ENCODE measurements at regions not wholly inside any gene's neighbourhood (a gene's known extent, or its start where the extent isn't known, plus 50 kb on each side); places are given as distances from the start of the nearest gene placed in this dataset.
"Not testable (repeated sequence)": the region's sequence is repeated elsewhere in the genome, so short reads cannot be mapped to it uniquely, and the experiment has no call there.

DNA sequence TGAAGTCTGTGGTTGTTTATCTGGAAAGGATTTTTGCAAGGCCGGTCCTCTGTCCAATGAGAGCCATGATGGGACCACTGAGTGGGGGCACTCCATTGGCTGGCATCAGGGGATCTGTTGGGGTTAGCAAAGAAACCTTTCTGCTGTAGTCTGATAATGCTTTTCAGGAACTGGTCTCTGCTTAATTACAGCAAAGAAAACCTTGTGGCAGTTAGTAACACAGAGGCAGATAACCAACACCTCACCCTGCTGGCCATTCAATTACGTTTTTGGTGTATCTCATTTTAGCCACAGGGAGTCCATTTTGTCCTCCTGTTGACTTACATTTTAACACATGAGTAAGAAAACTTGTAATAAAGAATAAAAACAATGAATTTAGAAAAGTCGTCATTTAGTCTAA is 629.3 kb upstream of the MDGA2 start:
- H3K27me3 ChIP-seq (ENCODE audit: insufficient read depth, low read length), result no peaks in the 10 kb centered on the region
- H3K4me3 ChIP-seq (ENCODE audit: low read depth, low read length), result no peak overlapping the region
- no peaks in the 10 kb centered on the region for H3K36me3 ChIP-seq (ENCODE audit: insufficient read depth, low read length)
- H3K79me2 ChIP-seq (ENCODE audit: control insufficient read depth, insufficient read depth, low read length, unreplicated experiment), result no peaks in the 10 kb centered on the region
- H2AFZ ChIP-seq (ENCODE audit: low read length, unreplicated experiment), result no peak overlapping the region
- no peaks in the 10 kb centered on the region for H3K4me1 ChIP-seq (ENCODE audit: control insufficient read depth, insufficient read depth, low read length, unreplicated experiment)
- H3K27ac ChIP-seq (ENCODE audit: low read depth, low read length), result no peak overlapping the region

DNA sequence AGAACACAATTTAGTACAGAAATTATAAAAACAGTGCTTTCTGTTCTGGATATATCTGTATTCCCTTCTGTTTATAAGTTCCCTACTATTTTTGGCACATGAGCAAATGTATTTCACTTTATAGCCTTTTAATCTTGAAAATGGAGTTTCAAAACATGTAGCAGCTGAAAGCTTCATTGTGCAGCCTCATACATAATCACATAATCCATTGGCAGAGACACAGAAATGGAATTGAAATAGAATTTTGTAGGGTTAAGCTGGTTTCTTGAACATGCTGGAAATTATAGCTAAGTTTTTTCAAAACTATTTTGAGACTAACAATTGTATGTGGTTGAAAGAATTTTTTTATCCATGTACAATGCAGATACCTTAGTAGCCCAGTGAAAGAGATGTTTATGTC is 614.3 kb upstream of the MDGA2 start:
- Histone ChIP-seq H3K4me1 (ENCODE audit: control insufficient read depth, insufficient read depth, low read length, unreplicated experiment) (no peaks in the 10 kb centered on the region), H3K79me2 (ENCODE audit: control insufficient read depth, insufficient read depth, low read length, unreplicated experiment) (no peaks in the 10 kb centered on the region), H3K36me3 (ENCODE audit: insufficient read depth, low read length) (no peaks in the 10 kb centered on the region), H3K27ac (ENCODE audit: low read depth, low read length) (no peak overlapping the region), H3K4me3 (ENCODE audit: low read depth, low read length) (no peak overlapping the region), H2AFZ (ENCODE audit: low read length, unreplicated experiment) (no peak overlapping the region), H3K27me3 (ENCODE audit: insufficient read depth, low read length) (no peaks in the 10 kb centered on the region)

GRCh38 chr14:48285217-48285616 is 609.8 kb upstream of the MDGA2 start:
- H3K4me3 ChIP-seq (ENCODE audit: low read depth, low read length); H3K36me3 ChIP-seq (ENCODE audit: insufficient read depth, low read length); H3K4me1 ChIP-seq (ENCODE audit: control insufficient read depth, insufficient read depth, low read length, unreplicated experiment); H2AFZ ChIP-seq (ENCODE audit: low read length, unreplicated experiment); H3K79me2 ChIP-seq (ENCODE audit: control insufficient read depth, insufficient read depth, low read length, unreplicated experiment); H3K27me3 ChIP-seq (ENCODE audit: insufficient read depth, low read length); H3K27ac ChIP-seq (ENCODE audit: low read depth, low read length): not testable (repeated sequence)

DNA sequence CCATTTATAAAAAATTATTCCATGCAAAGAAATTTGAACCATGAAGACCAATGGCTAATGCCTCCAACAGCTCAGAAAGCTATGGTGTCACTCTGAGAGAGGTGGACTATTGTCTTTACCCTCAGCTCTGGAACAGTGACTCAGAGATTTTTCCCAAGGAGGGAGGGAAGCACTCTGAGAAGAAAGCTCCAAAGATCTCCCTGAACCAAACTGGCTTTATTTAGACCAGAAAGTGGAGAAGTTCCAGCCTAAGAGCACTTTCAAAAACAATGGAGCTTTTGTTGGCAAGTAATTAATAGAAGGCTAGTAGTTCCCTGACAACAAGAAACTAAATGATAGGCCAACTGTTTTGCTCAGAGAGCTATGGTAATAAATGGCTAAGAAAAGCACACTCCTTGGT is 599.9 kb upstream of the MDGA2 start:
- Histone ChIP-seq H3K27me3 (ENCODE audit: insufficient read depth, low read length) (no peaks in the 10 kb centered on the region), H3K36me3 (ENCODE audit: insufficient read depth, low read length) (no peaks in the 10 kb centered on the region), H2AFZ (ENCODE audit: low read length, unreplicated experiment) (no peak overlapping the region), H3K79me2 (ENCODE audit: control insufficient read depth, insufficient read depth, low read length, unreplicated experiment) (no peaks in the 10 kb centered on the region), H3K27ac (ENCODE audit: low read depth, low read length) (no peak overlapping the region), H3K4me1 (ENCODE audit: control insufficient read depth, insufficient read depth, low read length, unreplicated experiment) (no peaks in the 10 kb centered on the region), H3K4me3 (ENCODE audit: low read depth, low read length) (no peak overlapping the region)

DNA sequence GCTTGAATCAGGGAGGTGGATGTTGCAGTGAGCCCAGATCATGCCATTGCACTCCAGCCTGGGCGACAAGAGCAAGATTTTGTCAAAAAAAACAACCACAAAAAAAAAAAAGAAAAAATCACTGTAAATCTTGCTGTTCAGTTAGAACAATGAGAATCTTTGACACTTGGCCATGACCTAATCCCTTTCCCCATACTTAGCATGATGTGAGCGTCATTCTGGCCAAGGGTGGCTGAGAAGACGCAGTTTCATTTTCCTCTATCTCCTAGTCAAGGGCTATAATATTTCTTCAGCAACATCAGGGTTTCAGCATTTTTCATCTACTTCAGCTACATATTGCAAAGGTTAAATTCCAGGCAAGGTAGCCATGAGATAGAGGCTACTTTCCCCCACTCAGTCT is 599.4 kb upstream of the MDGA2 start:
- no peaks in the 10 kb centered on the region for H3K4me1 ChIP-seq (ENCODE audit: control insufficient read depth, insufficient read depth, low read length, unreplicated experiment)
- no peaks in the 10 kb centered on the region for H3K79me2 ChIP-seq (ENCODE audit: control insufficient read depth, insufficient read depth, low read length, unreplicated experiment)
- no peak overlapping the region for H3K4me3 ChIP-seq (ENCODE audit: low read depth, low read length)
- H3K27ac ChIP-seq (ENCODE audit: low read depth, low read length), result no peak overlapping the region
- no peaks in the 10 kb centered on the region for H3K27me3 ChIP-seq (ENCODE audit: insufficient read depth, low read length)
- no peaks in the 10 kb centered on the region for H3K36me3 ChIP-seq (ENCODE audit: insufficient read depth, low read length)
- H2AFZ ChIP-seq (ENCODE audit: low read length, unreplicated experiment), result no peak overlapping the region

DNA sequence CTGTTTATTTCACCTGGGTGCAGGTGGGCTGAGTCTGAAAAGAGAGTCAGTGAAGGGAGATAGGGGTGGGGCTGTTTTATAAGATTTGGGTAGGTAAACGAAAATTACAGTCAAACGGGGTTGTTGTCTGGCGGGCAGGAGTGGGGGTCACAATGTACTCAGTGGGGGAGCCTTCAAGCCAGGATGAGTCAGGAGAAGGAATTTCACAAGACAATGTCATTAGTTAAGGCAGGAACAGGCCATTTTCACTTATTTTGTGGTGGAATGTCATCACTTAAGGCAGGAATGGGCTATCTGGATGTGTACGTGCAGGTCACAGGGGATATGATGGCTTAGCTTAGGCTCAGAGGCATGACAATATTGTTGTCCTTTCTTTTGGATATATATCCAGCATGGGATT is 592.5 kb upstream of the MDGA2 start:
- H2AFZ ChIP-seq (ENCODE audit: low read length, unreplicated experiment); H3K4me3 ChIP-seq (ENCODE audit: low read depth, low read length); H3K36me3 ChIP-seq (ENCODE audit: insufficient read depth, low read length); H3K4me1 ChIP-seq (ENCODE audit: control insufficient read depth, insufficient read depth, low read length, unreplicated experiment); H3K27ac ChIP-seq (ENCODE audit: low read depth, low read length); H3K79me2 ChIP-seq (ENCODE audit: control insufficient read depth, insufficient read depth, low read length, unreplicated experiment); H3K27me3 ChIP-seq (ENCODE audit: insufficient read depth, low read length): not testable (repeated sequence)

- not testable (repeated sequence) for H3K79me2 ChIP-seq (ENCODE audit: control insufficient read depth, insufficient read depth, low read length, unreplicated experiment); H3K4me3 ChIP-seq (ENCODE audit: low read depth, low read length); H2AFZ ChIP-seq (ENCODE audit: low read length, unreplicated experiment); H3K27ac ChIP-seq (ENCODE audit: low read depth, low read length); H3K27me3 ChIP-seq (ENCODE audit: insufficient read depth, low read length); H3K4me1 ChIP-seq (ENCODE audit: control insufficient read depth, insufficient read depth, low read length, unreplicated experiment); H3K36me3 ChIP-seq (ENCODE audit: insufficient read depth, low read length)
These were observed 590.8 kb upstream of the MDGA2 start for GRCh38 chr14:48266201-48266600.

GRCh38 chr14:48261436-48261835 is 586.0 kb upstream of the MDGA2 start:
- no peaks in the 10 kb centered on the region for H3K27me3 ChIP-seq (ENCODE audit: insufficient read depth, low read length)
- H3K79me2 ChIP-seq (ENCODE audit: control insufficient read depth, insufficient read depth, low read length, unreplicated experiment), result no peaks in the 10 kb centered on the region
- H3K27ac ChIP-seq (ENCODE audit: low read depth, low read length), result no peak overlapping the region
- no peaks in the 10 kb centered on the region for H3K36me3 ChIP-seq (ENCODE audit: insufficient read depth, low read length)
- H2AFZ ChIP-seq (ENCODE audit: low read length, unreplicated experiment), result no peak overlapping the region
- no peaks in the 10 kb centered on the region for H3K4me1 ChIP-seq (ENCODE audit: control insufficient read depth, insufficient read depth, low read length, unreplicated experiment)
- no peak overlapping the region for H3K4me3 ChIP-seq (ENCODE audit: low read depth, low read length)

DNA sequence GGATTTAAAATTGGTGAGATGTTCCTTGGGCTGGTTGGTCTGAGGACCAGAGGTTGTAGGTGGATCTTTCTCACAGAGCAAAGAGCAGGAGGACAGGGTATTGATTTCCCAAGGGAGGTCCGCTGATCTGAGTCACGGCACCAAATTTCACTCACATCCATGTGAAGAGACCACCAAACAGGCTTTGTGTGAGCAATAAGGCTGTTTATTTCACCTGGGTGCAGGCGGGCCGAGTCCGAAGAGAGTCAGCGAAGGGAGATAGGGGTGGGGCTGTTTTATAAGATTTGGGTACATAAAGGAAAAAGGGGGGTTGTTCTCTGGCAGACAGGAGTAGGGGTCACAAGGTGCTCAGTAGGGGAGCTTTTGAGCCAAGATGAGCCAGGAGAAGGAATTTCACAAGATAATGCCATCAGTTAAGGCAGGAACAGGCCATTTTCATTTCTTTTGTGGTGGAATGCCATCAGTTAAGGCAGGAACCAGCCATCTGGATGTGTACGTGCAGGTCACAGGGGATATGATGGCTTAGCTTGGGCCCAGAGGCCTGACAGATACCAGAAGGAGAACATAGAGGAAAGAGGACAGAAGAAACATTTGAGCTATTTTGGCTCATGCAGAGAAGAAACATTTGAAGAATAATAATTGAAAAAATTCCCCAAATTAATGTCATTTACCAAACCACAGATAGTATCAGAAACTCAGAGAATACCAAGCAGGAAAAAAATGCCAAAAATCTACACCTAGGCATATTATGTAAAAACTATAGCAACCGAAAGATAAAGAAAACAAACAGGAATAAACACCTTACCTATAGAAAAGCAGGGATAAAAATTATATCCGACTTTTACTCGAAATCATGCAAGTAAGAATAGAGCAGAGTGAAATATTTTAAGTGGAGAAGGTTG is 585.2 kb upstream of the MDGA2 start:
- not testable (repeated sequence) for H3K27ac ChIP-seq (ENCODE audit: low read depth, low read length); H3K79me2 ChIP-seq (ENCODE audit: control insufficient read depth, insufficient read depth, low read length, unreplicated experiment); H2AFZ ChIP-seq (ENCODE audit: low read length, unreplicated experiment); H3K4me1 ChIP-seq (ENCODE audit: control insufficient read depth, insufficient read depth, low read length, unreplicated experiment); H3K27me3 ChIP-seq (ENCODE audit: insufficient read depth, low read length); H3K36me3 ChIP-seq (ENCODE audit: insufficient read depth, low read length); H3K4me3 ChIP-seq (ENCODE audit: low read depth, low read length)

GRCh38 chr14:48259876-48260275 is 584.5 kb upstream of the MDGA2 start:
- not testable (repeated sequence) for H3K27ac ChIP-seq (ENCODE audit: low read depth, low read length); H3K36me3 ChIP-seq (ENCODE audit: insufficient read depth, low read length); H2AFZ ChIP-seq (ENCODE audit: low read length, unreplicated experiment); H3K79me2 ChIP-seq (ENCODE audit: control insufficient read depth, insufficient read depth, low read length, unreplicated experiment); H3K27me3 ChIP-seq (ENCODE audit: insufficient read depth, low read length); H3K4me3 ChIP-seq (ENCODE audit: low read depth, low read length); H3K4me1 ChIP-seq (ENCODE audit: control insufficient read depth, insufficient read depth, low read length, unreplicated experiment)

DNA sequence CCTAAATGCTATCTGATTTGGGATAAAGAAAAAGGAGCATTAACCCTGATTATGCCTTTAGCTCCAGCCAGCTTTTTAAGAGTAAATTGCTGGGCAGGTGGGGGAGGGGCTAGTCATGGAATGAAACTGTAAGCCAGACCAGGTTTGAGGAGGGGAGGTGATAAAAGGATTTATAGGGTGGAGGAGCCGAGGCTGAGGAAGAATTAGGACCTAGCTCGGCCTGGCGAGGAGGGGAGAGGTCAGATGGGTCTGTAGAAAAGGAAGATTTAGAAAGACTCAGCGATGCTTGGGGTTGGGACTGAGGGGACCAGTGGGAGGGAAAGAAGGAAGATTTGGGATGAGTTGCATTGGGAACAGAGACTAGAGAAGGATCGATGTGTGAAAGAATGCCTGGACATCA is 583.8 kb upstream of the MDGA2 start:
- not testable (repeated sequence) for H3K36me3 ChIP-seq (ENCODE audit: insufficient read depth, low read length); H2AFZ ChIP-seq (ENCODE audit: low read length, unreplicated experiment); H3K27ac ChIP-seq (ENCODE audit: low read depth, low read length); H3K79me2 ChIP-seq (ENCODE audit: control insufficient read depth, insufficient read depth, low read length, unreplicated experiment); H3K4me1 ChIP-seq (ENCODE audit: control insufficient read depth, insufficient read depth, low read length, unreplicated experiment); H3K4me3 ChIP-seq (ENCODE audit: low read depth, low read length); H3K27me3 ChIP-seq (ENCODE audit: insufficient read depth, low read length)

Measured in ACC112 (cell line).